IMR-90 (cell line): ENCODE measurements at regions not wholly inside any gene's neighbourhood (a gene's known extent, or its start where the extent isn't known, plus 50 kb on each side); places are given as distances from the start of the nearest gene placed in this dataset.

Source experiments
- ATAC-seq: fragments of 200-7000 bp; cut with Tn5 transposase; 2 replicates; pipeline ENCODE4 v1.9.1; 2020; ENCODE audit warnings: low read depth, mild to moderate bottlenecking, moderate library complexity
- BruUV-seq: library from RNA; stranded (reverse); fragments of 400-500 nt; replicated peaks from 2 replicates; lab custom pipeline; 2021; lab: Mats Ljungman, UMichigan
- CTCF ChIA-PET: fragments of 300-600 bp; formaldehyde crosslinking; extraction: SDS; loops from one replicate; lab custom pipeline; 2021; ENCODE audit warnings: antibody characterized with exemption; lab: Yijun Ruan, JAX
- POLR2A ChIA-PET: fragments of 300-600 bp; sonication (Branson Sonifier 250); formaldehyde crosslinking; loops from one replicate; lab custom pipeline; 2022; ENCODE audit warnings: antibody characterized with exemption; ENCODE audit not compliant: unreplicated experiment; lab: Charles Lee
- DNase-seq: peaks from one replicate; pipeline ENCODE4 v3.0.0; 2013
- H2AFZ ChIP-seq: replicated peaks from 2 replicates; pipeline ENCODE3; 2013; ENCODE audit warnings: low read length, mild to moderate bottlenecking; ENCODE audit not compliant: poor library complexity
- H2AK5ac ChIP-seq: 2 replicates; pipeline ENCODE4 v1.6.1; 2013; ENCODE audit warnings: low read depth, low read length, inconsistent platforms
- H2AK9ac ChIP-seq: replicated peaks from 2 replicates; pipeline ENCODE3; 2013; ENCODE audit warnings: mild to moderate bottlenecking, low read depth, low read length, moderate library complexity; ENCODE audit not compliant: poor library complexity
- H2BK120ac ChIP-seq: 2 replicates; pipeline ENCODE4 v1.6.1; 2013; ENCODE audit warnings: low read depth, low read length, inconsistent platforms
- H2BK15ac ChIP-seq: 3 replicates; pipeline ENCODE4 v1.6.1; 2013; ENCODE audit warnings: low read depth, low read length, inconsistent platforms
- H2BK20ac ChIP-seq: 2 replicates; pipeline ENCODE4 v1.6.1; 2013; ENCODE audit warnings: low read depth, mild to moderate bottlenecking, inconsistent platforms, low read length, moderate library complexity
- H2BK5ac ChIP-seq: 2 replicates; pipeline ENCODE4 v1.6.1; 2013; ENCODE audit warnings: mild to moderate bottlenecking, low read depth, low read length, inconsistent platforms; ENCODE audit not compliant: poor library complexity, severe bottlenecking
- H3K14ac ChIP-seq: replicated peaks from 2 replicates; pipeline ENCODE4 v1.6.1; 2013; ENCODE audit warnings: low read depth, low read length, inconsistent platforms
- H3K18ac ChIP-seq: 2 replicates; pipeline ENCODE4 v1.6.1; 2013; ENCODE audit warnings: low read depth, low read length, control low read depth
- H3K23ac ChIP-seq: 2 replicates; pipeline ENCODE4 v1.6.1; 2013; ENCODE audit warnings: low read depth, low read length, inconsistent platforms
- H3K27ac ChIP-seq: 2 replicates; pipeline ENCODE4 v1.5.1; 2013; ENCODE audit warnings: mild to moderate bottlenecking, control low read depth, low read length; ENCODE audit not compliant: insufficient read depth
- H3K27me3 ChIP-seq: 2 replicates; pipeline ENCODE4 v1.6.1; 2013; ENCODE audit warnings: low read length; ENCODE audit not compliant: control insufficient read depth, insufficient read depth
- H3K36me3 ChIP-seq: 2 replicates; pipeline ENCODE4 v1.6.1; 2013; ENCODE audit warnings: low read length, mixed read lengths; ENCODE audit not compliant: control insufficient read depth, insufficient read depth
- H3K4ac ChIP-seq: 2 replicates; pipeline ENCODE4 v1.6.1; 2013; ENCODE audit warnings: low read depth, low read length, inconsistent platforms
- H3K4me1 ChIP-seq: 2 replicates; pipeline ENCODE4 v1.6.1; 2013; ENCODE audit warnings: low read length, mixed read lengths; ENCODE audit not compliant: control insufficient read depth, insufficient read depth
- H3K4me2 ChIP-seq: 2 replicates; pipeline ENCODE4 v1.6.1; 2013; ENCODE audit warnings: low read depth, mild to moderate bottlenecking, control low read depth, low read length, moderate library complexity
- H3K4me3 ChIP-seq: 2 replicates; pipeline ENCODE4 v1.5.1; 2013; ENCODE audit warnings: low read depth, mild to moderate bottlenecking, control low read depth, low read length, moderate library complexity; ENCODE audit not compliant: insufficient read depth
- H3K56ac ChIP-seq: 2 replicates; pipeline ENCODE4 v1.6.1; 2013; ENCODE audit warnings: low read length, inconsistent platforms; ENCODE audit not compliant: insufficient read depth; ENCODE audit errors: extremely low read depth
- H3K79me1 ChIP-seq, 2 experiments: 2 replicates each; pipeline ENCODE4 v1.6.1; 2013; ENCODE audit warnings: low read length in 2 of 2, inconsistent platforms in 1 of 2, low read depth in 1 of 2
- H3K9ac ChIP-seq: 2 replicates; pipeline ENCODE4 v1.6.1; 2013; ENCODE audit warnings: low read depth, low read length, control low read depth
- H3K9me1 ChIP-seq: 2 replicates; pipeline ENCODE4 v1.6.1; 2013; ENCODE audit warnings: low read length, inconsistent platforms; ENCODE audit not compliant: insufficient read depth
- H3K9me3 ChIP-seq: 2 replicates; pipeline ENCODE4 v1.6.1; 2013; ENCODE audit warnings: low read length; ENCODE audit not compliant: control insufficient read depth, insufficient read depth
- H4K20me1 ChIP-seq: 2 replicates; pipeline ENCODE4 v1.6.1; 2013; ENCODE audit warnings: low read length, inconsistent platforms; ENCODE audit not compliant: insufficient read depth
- H4K5ac ChIP-seq: 2 replicates; pipeline ENCODE4 v1.6.1; 2013; ENCODE audit warnings: mild to moderate bottlenecking, low read depth, low read length, control low read depth
- H4K8ac ChIP-seq, 2 experiments: 2 replicates each; pipeline ENCODE4 v1.6.1; 2013; ENCODE audit warnings: low read depth in 2 of 2, low read length in 2 of 2, control low read depth in 1 of 2, inconsistent platforms in 1 of 2
- H4K91ac ChIP-seq: 2 replicates; pipeline ENCODE4 v1.6.1; 2013; ENCODE audit warnings: low read depth, low read length, inconsistent platforms; ENCODE audit not compliant: insufficient read depth
- BHLHE40 ChIP-seq: fragments of 150-350 bp; IDR thresholded peaks from 2 replicates; pipeline ENCODE4 v1.6.1; 2016; ENCODE audit warnings: mild to moderate bottlenecking, low read depth, low read length
- CEBPB ChIP-seq: IDR thresholded peaks from 2 replicates; pipeline ENCODE4 v1.6.1; 2012; ENCODE audit warnings: low read depth, low read length, improper control_type of control experiment
- CHD1 ChIP-seq: IDR thresholded peaks from 2 replicates; pipeline ENCODE4 v1.6.1; 2012; ENCODE audit warnings: low read depth, low read length, improper control_type of control experiment
- ELK1 ChIP-seq: fragments of 150-350 bp; IDR thresholded peaks from 2 replicates; pipeline ENCODE4 v1.6.1; 2016; ENCODE audit warnings: low read depth, mild to moderate bottlenecking, low read length, moderate library complexity, borderline replicate concordance
- FOS ChIP-seq: fragments of 150-350 bp; IDR thresholded peaks from 2 replicates; pipeline ENCODE4 v1.6.1; 2016; ENCODE audit warnings: low read depth, low read length
- MAFK ChIP-seq: IDR thresholded peaks from 2 replicates; pipeline ENCODE4 v1.6.1; 2012; ENCODE audit warnings: low read depth, low read length, improper control_type of control experiment
- MAZ ChIP-seq: IDR thresholded peaks from 2 replicates; pipeline ENCODE4 v1.6.1; 2012; ENCODE audit warnings: low read depth, mild to moderate bottlenecking, low read length, improper control_type of control experiment, moderate library complexity, borderline replicate concordance
- MXI1 ChIP-seq: IDR thresholded peaks from 2 replicates; pipeline ENCODE4 v1.6.1; 2012; ENCODE audit warnings: low read depth, mild to moderate bottlenecking, low read length, moderate library complexity, borderline replicate concordance
- POLR2A ChIP-seq: IDR thresholded peaks from 2 replicates; pipeline ENCODE4 v1.6.1; 2012; ENCODE audit warnings: mild to moderate bottlenecking, low read depth, low read length
- RCOR1 ChIP-seq: IDR thresholded peaks from 2 replicates; pipeline ENCODE4 v1.6.1; 2012; ENCODE audit warnings: mild to moderate bottlenecking, low read length, improper control_type of control experiment; ENCODE audit not compliant: insufficient replicate concordance
- USF2 ChIP-seq: fragments of 150-350 bp; IDR thresholded peaks from 2 replicates; pipeline ENCODE4 v1.6.1; 2017; ENCODE audit warnings: mild to moderate bottlenecking, antibody characterized with exemption, low read length, low read depth
- WGBS, 2 experiments: methylation state at CpG; one replicate each; pipeline versions ENCODE4 v1.1.5 to v1.1.7; 2013; ENCODE audit warnings: missing lambda C conversion rate in 2 of 2; ENCODE audit not compliant: insufficient read length in 1 of 2; ENCODE audit errors: extremely low coverage in 2 of 2; 5-methylcytosine and 5-hydroxymethylcytosine counted together
- dilution Hi-C: fragments of 300-500 bp; cut with HindIII; formaldehyde crosslinking; loops from one replicate; pipeline ENCODE4 v1.14.3; 2018; ENCODE audit warnings: low sequenced_read_pairs; ENCODE audit not compliant: unreplicated experiment
- in situ Hi-C: fragments of 300-500 bp; cut with MboI; formaldehyde crosslinking; loops from 3 replicates; pipeline ENCODE4 v1.14.3; 2019; ENCODE audit warnings: low sequenced_read_pairs, inconsistent platforms, mixed read lengths
- intact Hi-C: fragments of 100-400 bp; cut with micrococcal nuclease; formaldehyde crosslinking; loops from 2 replicates; pipeline ENCODE4 v1.10.0; 2022

- Histone ChIP-seq H4K8ac (no peak overlapping the region), H3K9me3 (no peaks in the 10 kb centered on the region), H3K4ac (no peak overlapping the region), H2BK120ac (no peak overlapping the region), H3K14ac (no peak overlapping the region), H2BK5ac (no peak overlapping the region), H3K4me2 (no peak overlapping the region), H3K9ac (no peak overlapping the region), H3K27me3 (peaks cover 18% of the 10 kb centered on the region), H3K27ac (no peak overlapping the region), H3K56ac (no peak overlapping the region), H4K91ac (no peak overlapping the region), H2AFZ (no peak overlapping the region), H3K36me3 (no peaks in the 10 kb centered on the region), H3K79me1 (no peaks in the 10 kb centered on the region), H2AK5ac (no peak overlapping the region), H2BK15ac (no peak overlapping the region), H4K20me1 (no peaks in the 10 kb centered on the region), H2AK9ac (no peak overlapping the region), H3K4me3 (no peak overlapping the region), H3K4me1 (no peaks in the 10 kb centered on the region), H3K23ac (no peak overlapping the region), H4K5ac (no peak overlapping the region), H3K18ac (no peak overlapping the region), H3K9me1 (no peaks in the 10 kb centered on the region), H2BK20ac (no peak overlapping the region)
- no TSS peak for BruUV-seq
- no peak for DNase-seq
- intact Hi-C loops = no loop called here
- dilution Hi-C loops = no loop called here
- in situ Hi-C loops = no loop called here
- no CpG with 5 or more reads among the region's 2 CpGs for WGBS, 2 experiments
- no peak for TF ChIP-seq CHD1
- TF ChIP-seq USF2 = no peak
- TF ChIP-seq MXI1 = no peak
- no peak for TF ChIP-seq CEBPB
- no peak for TF ChIP-seq FOS
- TF ChIP-seq ELK1 = no peak
- no peak for TF ChIP-seq RCOR1
- no peak for TF ChIP-seq BHLHE40
- TF ChIP-seq MAFK = no peak
- TF ChIP-seq MAZ = no peak
- TF ChIP-seq POLR2A = no peak
- ChIA-PET POLR2A (no interaction called here), CTCF (interaction anchor here (0.6 to 0.7 kb wide), 3 partner anchors 62 to 96 kb away, joined by 3 read pairs; no protein-coding TSS in a partner anchor)
- ATAC-seq = no peak
Measured at GRCh38 chr4:15362541-15362940, 65.3 kb upstream of the C1QTNF7 start.
